GF-D8 (cell line): ENCODE measurements at regions not wholly inside any gene's neighbourhood (a gene's known extent, or its start where the extent isn't known, plus 50 kb on each side); places are given as distances from the start of the nearest gene placed in this dataset.

Experiments used
- DNase-seq: peaks from one replicate; lab custom pipeline; 2025; lab: John Stamatoyannopoulos, UW

DNA sequence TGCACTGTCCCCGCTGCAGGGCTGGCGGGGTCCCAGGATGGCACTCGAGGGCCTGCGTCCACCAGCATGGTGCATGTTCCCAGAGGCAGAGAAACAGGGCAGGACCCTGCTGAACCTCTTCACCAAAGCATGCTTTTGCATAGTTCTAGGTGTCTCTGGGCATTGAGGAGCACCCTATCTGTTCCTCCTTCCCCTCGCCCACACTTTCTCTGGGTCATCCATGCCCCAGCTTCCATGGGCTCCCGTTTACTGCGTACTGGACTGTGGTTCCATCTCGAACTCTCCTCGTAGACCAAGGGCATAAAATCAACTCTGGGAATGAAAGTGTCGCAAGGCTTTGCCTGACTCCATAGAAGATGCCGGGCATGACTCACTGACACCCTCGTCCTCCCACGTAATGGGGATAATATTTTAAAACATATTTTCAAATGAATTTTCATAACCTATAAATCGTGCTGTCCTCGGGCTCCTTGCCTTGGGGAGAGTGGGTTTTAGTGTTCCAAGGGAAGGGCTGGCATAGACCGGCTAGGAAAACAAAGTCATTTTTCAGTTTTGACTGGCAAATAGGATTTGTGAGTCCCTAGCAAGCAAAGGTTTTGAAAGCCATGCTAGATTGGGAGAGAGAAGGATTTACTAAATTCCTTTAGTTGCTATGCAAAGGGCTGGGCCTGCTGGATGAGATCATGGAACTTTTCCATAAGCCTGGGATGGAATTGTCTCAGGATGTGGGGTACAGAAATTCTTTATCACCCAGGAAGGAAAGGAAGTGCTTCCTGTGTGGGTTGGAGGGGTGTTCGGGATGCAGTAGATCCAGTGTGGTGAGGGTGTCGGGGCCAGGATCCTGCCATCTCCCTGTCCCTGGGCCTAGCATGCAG, 498.7 kb upstream of the MKI67 start:
- DNase-seq: no peak

DNA sequence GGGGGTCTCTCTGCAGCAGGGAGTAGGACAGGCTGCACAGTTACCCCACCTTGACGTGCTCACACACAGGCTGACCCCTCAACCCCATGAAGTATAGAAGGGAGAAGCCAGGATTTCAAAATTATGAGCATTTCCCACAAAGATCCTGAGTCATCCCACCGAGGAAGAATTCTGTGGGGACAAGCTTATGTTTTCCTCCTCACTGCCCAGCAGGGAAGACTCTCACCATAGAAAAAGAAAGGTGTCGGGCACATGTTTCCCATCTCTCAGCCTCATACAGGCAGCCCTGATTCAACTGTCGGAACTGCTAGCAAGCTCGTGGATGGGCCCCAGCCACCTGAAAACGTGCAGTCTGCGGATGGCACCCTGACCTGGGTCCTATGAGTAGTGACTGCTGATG, 499.7 kb upstream of the MKI67 start:
- DNase-seq: no peak

DNA sequence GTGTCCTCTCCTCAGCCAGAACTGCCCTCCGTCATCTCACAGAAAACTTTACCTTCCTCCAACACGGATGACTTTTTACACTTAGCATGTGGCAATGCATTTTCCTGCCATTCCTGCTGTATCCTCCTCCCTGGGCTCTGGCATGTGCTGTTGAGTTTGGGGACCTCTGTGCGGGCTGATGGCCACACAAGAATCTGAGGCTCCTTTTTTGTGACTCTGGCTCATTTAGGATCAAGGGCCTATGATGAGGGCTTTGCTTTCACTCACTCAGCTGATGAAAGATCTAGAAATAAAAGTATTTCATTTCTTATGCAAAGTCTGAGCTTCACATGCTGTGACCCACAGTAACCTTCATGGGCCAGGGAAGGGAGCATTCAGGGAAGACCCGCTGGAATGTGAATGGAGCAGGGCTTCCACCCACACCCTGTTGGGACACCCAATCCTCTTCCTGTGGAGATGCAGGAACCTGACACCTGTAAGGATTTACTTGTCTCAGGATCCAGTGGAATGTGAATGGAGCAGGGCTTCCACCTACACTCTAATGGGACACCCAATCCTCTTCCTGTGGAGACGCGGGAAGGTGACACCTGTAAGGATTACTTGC, 500.3 kb upstream of the MKI67 start:
- no peak for DNase-seq

DNA sequence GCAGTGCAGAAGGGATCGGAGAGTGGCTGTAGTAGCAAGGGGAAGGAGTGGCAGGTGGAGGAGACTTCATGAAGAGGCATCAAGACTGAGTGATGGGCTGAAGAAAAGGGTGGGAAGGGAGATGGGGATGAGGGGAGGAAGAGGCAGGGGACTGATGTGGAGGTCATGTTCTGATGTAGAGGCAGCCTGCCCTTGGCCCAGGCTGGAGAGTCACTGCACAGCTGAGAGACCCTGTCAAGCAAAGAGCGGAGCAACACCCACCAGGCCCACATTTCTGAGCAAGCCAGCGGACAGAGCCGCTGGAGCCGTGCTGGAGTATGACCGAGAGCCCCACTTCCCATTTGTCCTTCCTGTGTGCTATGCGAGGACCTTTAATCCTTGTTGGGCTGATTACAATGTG, 501.6 kb upstream of the MKI67 start:
- no peak for DNase-seq

DNA sequence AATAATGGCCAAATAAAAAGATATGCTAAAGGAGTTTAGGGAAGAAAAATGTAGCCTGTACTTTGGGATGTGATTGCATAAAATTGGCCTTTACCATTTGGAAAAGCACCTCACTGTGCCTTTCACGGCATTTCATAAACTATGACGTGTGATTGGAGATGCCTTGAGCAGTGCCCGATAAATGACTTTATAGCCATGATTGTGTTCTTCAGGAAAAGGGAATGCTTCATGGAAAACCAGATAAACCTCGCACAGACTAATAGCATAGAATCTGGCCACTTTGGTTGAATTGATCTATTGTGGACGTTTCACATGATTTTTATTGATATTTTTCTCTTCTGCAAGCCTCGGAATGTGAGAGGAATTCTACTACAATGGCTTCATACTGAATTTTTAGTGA, 502.0 kb upstream of the MKI67 start:
- no peak for DNase-seq

DNA sequence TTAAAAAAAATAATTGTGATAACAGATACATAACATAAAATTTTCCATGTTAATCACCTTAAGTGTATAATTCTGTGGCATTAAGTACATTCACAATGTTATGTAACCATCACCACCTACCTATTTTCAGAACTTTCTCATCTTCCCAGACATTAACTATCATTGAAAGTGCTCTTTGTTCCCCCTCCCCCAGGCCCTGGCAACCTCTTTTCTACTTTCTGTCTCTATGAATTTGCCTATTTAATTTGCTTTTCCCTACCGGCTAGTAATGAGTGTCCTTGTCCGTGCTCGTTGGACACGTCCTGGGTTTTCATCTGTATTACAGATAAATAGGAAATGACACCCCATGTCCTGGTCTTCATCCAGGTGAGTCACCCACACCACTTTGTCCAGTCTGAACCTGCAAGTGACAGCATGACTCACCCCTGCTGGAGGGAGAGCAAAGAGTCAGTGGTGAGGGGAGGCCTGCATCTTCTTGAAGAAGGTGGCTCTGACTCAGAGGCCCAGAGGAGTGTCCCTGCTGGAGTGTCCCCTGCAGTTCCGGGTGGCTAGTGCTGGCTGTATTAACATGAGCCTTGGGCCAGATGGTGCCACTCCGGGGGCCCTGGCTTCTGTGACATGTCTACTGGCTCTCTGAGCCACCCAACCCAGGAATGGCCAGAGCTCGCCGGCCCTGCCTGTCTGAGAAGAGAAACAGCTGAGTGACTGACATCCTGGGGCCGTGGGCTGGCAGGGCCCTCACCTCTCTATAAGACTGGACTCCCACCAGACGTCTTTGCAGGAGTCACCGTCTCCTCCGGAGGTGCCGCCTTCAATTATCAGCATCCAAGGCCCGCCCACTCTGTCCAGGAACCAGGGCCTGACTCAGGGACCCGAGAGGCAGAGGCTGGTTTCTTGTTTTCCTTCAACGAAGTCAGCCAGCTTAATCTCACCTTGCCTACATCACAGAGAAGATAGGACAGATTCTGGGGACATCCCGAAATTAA, 503.2 kb upstream of the MKI67 start:
- DNase-seq: no peak

DNA sequence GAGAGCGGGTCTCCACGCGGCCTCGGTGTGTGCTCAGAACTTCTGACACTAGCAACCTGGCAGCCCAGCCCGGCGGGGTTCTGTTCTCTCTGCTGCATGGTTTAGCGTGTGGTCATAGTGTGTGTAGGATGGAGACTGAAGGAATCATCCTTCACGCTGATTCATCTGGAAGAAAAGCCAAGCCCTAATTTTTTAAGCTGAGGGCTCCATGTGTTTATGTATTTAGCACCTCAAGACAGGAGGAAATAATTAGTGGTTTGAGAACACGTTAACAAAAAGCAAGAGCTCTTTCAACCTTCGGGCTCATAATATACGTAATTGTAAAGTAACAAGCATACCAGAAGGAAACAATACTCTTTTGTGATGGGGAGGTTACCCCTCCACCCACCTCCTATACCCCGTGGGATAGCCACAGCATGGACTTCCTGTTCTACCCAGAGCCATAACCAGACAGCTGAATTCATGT, 504.6 kb upstream of the MKI67 start:
- no peak for DNase-seq

DNA sequence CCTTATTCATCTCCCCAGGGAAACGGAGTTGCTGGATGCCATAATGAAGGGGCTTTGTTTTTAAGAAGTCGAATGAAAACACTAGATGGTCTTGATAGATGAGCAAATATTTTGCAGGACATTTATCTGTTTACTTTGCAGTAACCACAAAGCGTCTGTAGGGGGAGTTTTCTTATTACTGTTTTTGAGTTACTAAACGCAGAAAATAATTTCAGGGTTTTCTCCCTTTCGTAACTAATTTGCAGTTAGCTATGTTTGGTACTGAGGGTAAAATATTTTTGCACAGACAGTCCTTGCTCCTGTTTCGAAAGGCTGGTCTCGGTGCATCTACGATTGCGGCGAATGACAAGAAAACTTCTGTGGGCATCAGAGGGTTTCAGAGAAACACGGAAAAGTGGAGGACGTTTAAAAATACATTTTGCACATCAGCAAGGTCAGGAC, 505.6 kb upstream of the MKI67 start:
- DNase-seq: no peak

DNA sequence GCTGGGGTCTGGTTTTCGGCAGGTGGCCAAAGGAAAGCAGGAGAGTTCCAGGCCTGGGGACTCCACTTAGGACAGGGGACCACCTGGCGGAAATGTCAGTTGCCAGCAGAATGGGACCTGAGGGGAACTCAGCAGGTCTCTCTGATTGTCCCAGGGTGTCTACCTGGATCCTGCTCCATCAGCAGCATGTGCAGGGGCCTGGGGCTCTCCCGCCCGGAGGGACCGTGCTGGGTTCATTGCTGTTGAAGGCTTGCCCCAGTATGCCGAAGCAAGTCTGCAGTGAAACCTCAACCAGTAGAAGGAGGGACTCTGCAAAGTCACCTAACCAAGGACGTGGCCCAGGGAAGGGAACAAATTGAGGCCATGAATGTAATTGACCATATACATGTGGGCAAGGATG, 506.5 kb upstream of the MKI67 start:
- DNase-seq: no peak

DNA sequence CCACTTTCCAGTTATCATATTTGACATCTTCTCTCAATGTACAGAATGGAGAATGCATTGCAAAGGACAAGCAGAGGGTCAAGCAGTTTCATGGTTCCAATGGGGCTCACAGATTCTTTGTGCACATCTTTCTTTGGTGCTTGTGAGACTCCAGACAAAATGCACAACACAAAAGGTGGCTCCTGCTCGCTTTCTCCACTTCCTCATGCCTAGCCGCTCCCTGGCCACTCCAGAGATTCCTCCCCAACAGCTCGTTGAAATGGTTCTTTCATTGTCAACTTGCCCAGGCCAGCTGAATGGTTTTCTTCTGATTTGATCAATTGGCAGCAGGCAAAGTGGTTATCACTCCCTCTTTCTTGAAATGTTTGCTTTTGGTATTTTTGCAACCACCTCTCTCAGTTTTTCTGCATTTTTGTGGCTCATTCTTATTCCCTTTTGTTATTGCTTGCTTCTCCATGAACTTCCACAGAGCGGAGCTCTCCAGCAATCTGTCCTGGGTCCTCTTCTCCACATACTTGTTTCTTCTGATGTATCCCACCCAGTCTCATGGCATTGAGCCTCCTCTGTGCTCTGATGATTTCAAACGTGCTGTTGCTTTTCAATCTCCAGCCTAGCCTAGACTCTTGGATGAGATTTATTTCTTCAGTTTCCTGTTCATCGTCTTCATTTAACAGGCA, 507.8 kb upstream of the MKI67 start:
- no peak for DNase-seq

DNA sequence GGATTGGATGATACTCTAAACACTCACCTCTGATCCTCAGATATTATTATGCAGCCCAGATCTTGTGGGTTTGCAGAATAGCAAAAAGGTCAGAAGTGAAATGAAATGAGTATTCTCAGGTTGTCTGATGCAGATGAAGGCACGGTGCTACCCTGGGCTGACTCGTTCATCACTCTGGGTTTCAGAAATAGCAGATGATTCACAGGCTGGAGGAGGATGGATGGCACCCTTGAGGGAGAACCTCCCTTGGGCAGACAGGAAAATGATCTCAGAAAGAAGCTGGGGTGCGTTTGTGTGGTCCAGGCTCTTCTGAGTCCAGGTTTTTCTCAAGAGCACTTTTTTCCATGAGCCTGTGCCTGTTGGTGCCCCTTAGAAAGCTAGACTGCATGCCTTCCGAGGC, 515.8 kb upstream of the MKI67 start:
- no peak for DNase-seq

DNA sequence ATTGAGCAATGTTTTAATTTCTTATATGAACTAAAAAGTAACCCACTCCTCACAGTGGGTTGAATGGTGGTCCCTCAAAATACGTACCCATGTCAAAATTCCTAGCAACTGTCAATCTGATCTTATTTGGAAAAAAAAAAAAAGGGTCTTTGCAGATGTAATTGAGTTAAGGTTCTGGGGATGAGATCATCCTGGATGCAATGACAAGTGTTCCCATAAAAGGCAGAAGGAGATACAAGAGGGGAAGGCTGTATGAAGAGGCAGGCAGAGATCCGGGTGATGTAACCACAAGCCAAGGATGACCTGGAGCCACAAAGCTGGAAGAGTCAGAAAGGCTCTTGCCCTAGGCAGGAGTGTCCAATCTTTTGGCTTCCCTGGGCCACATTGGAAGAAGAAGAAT, 516.3 kb upstream of the MKI67 start:
- DNase-seq: no peak

DNA sequence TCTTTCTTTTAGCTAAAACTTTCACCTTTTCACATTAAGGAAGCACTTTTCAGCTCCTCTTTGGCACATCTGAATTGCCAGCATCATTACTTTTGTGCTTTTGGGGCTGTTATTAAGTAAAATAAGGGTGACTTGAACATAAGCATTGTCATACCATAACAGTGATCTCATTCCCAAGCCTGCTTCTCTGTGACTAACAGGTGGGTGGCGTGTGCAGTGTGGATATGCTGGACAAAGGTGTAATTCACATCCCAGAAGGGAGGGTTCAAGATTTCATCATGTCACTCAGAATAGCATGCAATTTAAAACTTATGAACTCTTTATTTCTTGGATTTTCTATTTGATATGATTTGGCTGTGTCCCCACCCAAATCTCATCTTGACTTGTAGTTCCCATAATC, 517.4 kb upstream of the MKI67 start:
- no peak for DNase-seq

DNA sequence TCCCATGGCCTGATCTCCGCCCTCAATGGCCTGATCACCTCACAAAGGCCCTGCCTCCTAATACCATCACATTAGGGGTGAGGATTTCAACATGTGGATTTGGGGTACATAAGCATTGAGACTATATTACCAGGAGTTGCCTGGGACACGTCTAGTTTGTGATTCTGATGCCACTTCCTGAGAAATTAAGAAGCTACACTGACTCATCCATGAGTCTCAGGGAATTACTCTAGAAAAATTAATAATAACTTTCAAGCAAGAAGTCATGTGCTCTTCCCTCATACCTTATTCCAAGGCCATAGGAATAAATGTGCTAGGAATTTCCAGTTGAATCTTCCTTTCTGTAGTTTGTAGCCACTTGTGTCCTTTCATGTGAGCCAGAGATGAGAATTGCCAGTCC, 519.3 kb upstream of the MKI67 start:
- no peak for DNase-seq

DNA sequence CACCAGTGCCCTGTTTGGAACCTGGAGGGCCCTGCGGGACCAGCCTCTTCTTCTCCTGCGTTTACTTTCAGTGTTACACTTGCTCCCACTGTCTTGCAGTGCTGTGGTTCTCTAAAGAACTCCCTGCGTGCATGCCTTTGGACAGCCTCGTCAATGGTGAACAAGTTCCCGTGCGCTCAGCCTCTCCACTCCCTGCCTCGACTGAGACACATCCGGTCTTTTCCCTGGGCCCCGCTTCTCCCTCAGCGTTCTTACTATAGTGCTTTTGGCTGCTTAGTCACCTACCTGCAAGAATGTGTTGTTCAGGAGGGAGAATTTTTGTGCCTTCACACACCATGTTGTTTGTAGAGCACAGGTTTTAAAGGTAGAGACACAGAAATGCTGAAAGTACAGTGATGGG, 520.7 kb upstream of the MKI67 start:
- DNase-seq: no peak

DNA sequence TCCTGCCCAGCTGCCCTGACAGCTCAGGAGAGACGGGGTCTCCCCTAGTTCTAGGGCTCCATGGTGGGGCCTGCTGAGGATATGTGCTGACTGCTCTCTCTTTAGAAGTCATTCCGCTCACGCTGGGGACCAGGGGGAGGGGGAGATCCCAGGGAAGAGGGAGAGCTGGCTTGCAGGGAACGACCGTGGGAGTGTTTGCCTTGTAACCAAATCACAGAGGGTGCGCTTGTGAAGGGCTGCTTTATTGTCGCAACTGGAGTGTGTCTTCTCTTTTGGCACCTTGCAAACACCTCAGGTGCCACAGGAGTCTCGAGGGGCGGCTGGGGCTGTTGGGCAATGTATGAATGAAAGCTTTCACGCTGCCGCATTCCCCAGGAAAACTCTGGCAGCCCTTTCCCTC, 531.3 kb upstream of the MKI67 start:
- no peak for DNase-seq

DNA sequence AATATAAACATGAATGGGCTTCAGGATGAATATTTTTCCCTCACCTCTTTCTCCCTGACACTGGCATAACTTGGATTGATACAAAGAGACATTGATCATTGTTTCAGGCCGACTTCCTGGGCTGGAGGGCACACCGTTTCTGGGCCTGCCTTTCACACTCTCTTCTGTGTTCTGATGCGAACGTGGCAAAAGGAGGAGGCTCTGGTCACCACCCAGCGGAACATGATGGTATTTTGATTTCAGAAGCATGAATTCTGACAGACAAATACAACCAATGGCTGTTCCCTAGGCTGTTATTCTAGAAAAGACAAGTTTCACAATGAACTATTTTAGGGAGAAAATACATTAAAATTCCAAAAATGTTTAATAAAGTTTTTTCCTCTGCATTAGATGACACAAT, 534.5 kb upstream of the MKI67 start:
- DNase-seq: no peak

DNA sequence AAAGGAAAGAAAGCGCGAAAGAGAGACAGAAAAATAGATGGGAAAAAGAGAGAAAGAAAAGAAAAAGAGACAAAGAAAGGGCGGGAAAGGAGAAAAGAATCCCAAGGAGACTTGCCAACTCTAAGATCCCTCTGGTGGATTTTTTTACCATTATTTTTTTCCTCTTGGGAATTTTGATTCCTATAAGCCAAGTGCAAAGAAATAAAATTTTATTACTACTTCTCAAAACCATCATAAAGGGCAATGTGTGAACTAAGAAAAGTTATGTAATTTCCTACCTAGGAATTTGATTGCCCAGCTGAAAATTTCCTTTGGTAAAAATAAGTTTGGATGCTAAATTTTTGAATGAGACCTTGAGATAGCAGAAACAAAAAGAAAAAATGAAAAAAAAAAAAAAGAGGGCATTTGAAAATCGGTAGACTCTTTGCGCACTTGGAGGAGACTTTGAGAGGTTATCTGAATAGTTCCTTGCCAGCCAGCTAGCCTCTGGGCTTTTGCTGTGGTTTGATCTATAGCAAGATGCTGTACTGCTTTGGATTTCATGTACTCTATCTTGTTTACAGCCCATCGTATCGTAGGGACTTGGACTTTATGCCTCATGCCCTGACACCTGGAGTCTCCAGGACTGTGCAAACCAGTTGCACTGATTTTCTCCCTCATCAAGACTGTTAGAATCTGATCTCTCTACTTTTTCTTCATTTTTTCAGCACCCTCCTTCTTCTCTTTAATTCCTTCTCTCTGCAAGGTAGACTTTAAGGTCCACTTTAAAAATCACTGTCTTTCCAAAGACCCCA, 535.4 kb upstream of the MKI67 start:
- DNase-seq: no peak

DNA sequence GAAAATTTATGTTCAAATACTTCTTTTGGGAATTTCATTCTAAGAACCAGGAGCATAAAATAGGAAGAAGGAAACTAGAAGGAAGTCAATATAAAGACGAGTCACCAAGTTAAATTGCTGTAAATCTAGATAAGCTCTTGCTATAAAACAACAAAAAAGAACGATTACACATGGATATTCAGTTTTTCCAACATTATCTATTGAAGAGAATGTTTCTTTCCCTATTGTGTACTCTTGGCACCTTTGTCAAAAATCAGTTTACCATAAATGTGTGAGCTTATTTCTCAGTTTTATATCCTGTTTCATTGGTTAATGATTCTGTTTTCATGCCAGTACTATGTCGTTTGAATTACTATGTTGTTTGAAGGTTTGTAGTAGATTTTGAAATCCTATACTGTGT, 536.3 kb upstream of the MKI67 start:
- DNase-seq: no peak

DNA sequence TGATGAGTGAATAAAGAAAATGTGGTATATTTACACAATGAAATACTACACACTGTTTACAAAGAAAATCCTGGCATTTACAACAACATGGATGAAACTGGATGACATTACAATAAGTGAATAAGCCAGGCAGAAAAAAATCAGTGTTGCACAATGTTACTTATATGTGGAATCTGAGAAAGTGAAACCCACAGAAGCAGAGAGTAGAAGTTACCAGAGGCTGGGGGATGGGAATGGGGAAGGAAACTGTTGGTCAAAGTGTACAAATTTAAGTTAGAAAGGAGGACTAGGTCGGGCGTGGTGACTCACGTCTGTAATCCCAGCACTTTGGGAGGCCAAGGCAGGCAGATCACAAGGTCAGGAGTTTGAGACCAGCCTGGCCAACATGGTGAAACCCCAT, 538.5 kb upstream of the MKI67 start:
- DNase-seq: no peak

DNA sequence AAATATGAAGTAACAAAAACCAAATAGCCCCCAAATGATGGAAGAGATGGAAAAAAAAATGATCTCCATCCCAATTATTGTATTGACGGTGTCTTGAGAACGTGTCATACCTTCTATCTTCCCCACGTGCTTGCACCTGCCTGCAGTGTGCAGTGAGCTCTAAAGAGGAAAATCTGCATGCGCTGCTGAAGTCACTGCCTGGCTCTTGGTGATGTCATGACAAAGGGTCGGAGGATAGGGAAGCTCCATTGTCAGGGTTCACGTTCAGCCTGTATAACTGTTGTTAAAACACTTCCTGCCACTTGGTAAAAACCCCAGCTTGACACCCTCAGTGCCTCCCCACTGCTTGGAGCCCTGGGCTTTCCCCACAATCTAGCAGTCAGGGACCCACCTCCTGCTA, 549.2 kb upstream of the MKI67 start:
- DNase-seq: no peak
